Upper lobe of left lung (tissue), 6 donors: ENCODE measurements at regions not wholly inside any gene's neighbourhood (a gene's known extent, or its start where the extent isn't known, plus 50 kb on each side); places are given as distances from the start of the nearest gene placed in this dataset.
"Not testable (repeated sequence)": the region's sequence is repeated elsewhere in the genome, so short reads cannot be mapped to it uniquely, and the experiment has no call there.

ENCODE experiments used
- ATAC-seq, 2 donors: fragments of 200-7000 bp; cut with Tn5 transposase; one replicate each; pipeline ENCODE4 v1.9.1; 2022; ENCODE audit warnings: mild to moderate bottlenecking in 2 of 2, moderate library complexity in 2 of 2; ENCODE audit not compliant: low FRiP score in 2 of 2
- DNase-seq, 2 donors: peaks; one replicate each; pipeline ENCODE4 v3.0.0-alpha.2; 2019 to 2020
- H3K27ac ChIP-seq, 4 donors: fragments of 200-600 bp; sonication (generic); one replicate each; pipeline ENCODE4 v1.5.1; 2016 to 2019
- H3K27me3 ChIP-seq, 4 donors: fragments of 200-600 bp; sonication (generic); one replicate each; pipeline ENCODE4 v1.5.1; 2017 to 2019
- H3K36me3 ChIP-seq, 4 donors: fragments of 200-600 bp; sonication (generic); one replicate each; pipeline ENCODE4 v1.5.1; 2016 to 2019
- H3K4me1 ChIP-seq, 4 donors: fragments of 200-600 bp; sonication (generic); one replicate each; pipeline ENCODE4 v1.5.1; 2018 to 2019
- H3K4me3 ChIP-seq, 4 donors: fragments of 200-600 bp; sonication (generic); one replicate each; pipeline ENCODE4 v1.5.1; 2017 to 2019; ENCODE audit warnings: mild to moderate bottlenecking in 2 of 4, moderate library complexity in 1 of 4
- H3K9me3 ChIP-seq, 4 donors: fragments of 200-600 bp; sonication (generic); one replicate each; pipeline ENCODE4 v1.5.1; 2018 to 2019
- CTCF ChIP-seq, 6 experiments: fragments of 450-650 bp in 4 of 6; fragments of 200-600 bp in 2 of 6; sonication (generic) in 2 of 6; IDR thresholded peaks; one replicate each; pipeline ENCODE4 v1.5.1; 2016 to 2019; ENCODE audit warnings: antibody characterized with exemption in 6 of 6
- EP300 ChIP-seq, 4 donors: sonication (generic); formaldehyde crosslinking; IDR thresholded peaks; one replicate each; pipeline ENCODE4 v1.5.1; 2017; ENCODE audit warnings: antibody characterized with exemption in 4 of 4, control low read depth in 2 of 4
- POLR2A ChIP-seq, 4 donors: fragments of 450-650 bp; IDR thresholded peaks; one replicate each; pipeline ENCODE4 v1.5.1; 2016 to 2017; ENCODE audit warnings: antibody characterized with exemption in 4 of 4, mild to moderate bottlenecking in 2 of 4
- POLR2AphosphoS5 ChIP-seq, 2 donors: sonication (generic); formaldehyde crosslinking; IDR thresholded peaks; one replicate each; pipeline ENCODE4 v1.5.1; 2017; ENCODE audit warnings: antibody characterized with exemption in 2 of 2
- WGBS, 2 donors: methylation state at CpG; one replicate each; pipeline ENCODE4 v1.1.5; 2017 to 2018; 5-methylcytosine and 5-hydroxymethylcytosine counted together
- donor health status: DM: no; HTN: no; CAD: no; lungs with moderate emphysema.
- donor health status: DM: no; HTN: yes; CAD: no; lungs with severe emphysema.

DNA sequence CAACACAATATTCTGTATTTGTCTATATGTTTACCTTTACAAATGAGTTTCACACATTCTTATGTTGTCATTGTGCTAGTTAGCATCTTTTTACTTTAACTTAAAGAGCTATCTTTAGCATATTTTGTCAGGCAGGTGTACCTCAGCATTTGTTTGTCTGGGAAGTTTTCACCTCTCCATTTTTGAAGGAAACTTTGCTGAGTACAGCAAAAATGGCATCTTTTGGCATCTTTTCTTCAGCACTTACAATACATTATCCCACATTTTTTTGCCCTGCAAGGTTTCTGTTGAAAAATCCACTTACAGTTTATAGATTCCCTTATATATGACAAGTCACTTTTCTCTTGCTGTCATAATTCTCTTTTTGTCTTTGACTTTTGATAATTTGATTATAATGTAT lies 171.3 kb upstream of the XIRP2 start:
- no peak for DNase-seq
- Histone ChIP-seq H3K4me3 (no peak overlapping the region), H3K9me3 (no peaks in the 10 kb centered on the region), H3K27ac (no peak overlapping the region), H3K4me1 (no peaks in the 10 kb centered on the region), H3K27me3 (no peaks in the 10 kb centered on the region), H3K36me3 (no peaks in the 10 kb centered on the region)
- ATAC-seq = no peak
- TF ChIP-seq EP300 (IDR thresholded peaks at IDR 0.05) (no peak), CTCF (IDR thresholded peaks at IDR 0.05) (no peak)

- no peaks in the 10 kb centered on the region for H3K9me3 ChIP-seq
- no peaks in the 10 kb centered on the region for H3K27me3 ChIP-seq
- H3K36me3 ChIP-seq = no peaks in the 10 kb centered on the region
- DNase-seq = no peak
- TF ChIP-seq POLR2A (IDR thresholded peaks at IDR 0.05) = no peak
- no peak for TF ChIP-seq CTCF (IDR thresholded peaks at IDR 0.05)
- TF ChIP-seq POLR2AphosphoS5 (IDR thresholded peaks at IDR 0.05) = no peak
- no peak for TF ChIP-seq EP300 (IDR thresholded peaks at IDR 0.05)
- WGBS, 2 donors = 66 to 68% methylated on average over 2 of the region's 2 CpGs
- H3K27ac ChIP-seq = no peak overlapping the region
- ATAC-seq = no peak
- H3K4me3 ChIP-seq = no peak overlapping the region
- H3K4me1 ChIP-seq = no peaks in the 10 kb centered on the region
Measured at GRCh38 chr2:166700079-166700478, 188.2 kb upstream of the XIRP2 start.

GRCh38 chr2:166695154-166695553 lies 193.1 kb upstream of the XIRP2 start:
- 63 to 73% methylated on average over 1 of the region's 1 CpG for WGBS, 2 donors
- H3K4me3 ChIP-seq = no peak overlapping the region
- no peaks in the 10 kb centered on the region for H3K9me3 ChIP-seq
- H3K36me3 ChIP-seq = no peaks in the 10 kb centered on the region
- H3K27ac ChIP-seq = no peak overlapping the region
- TF ChIP-seq CTCF (IDR thresholded peaks at IDR 0.05) = no peak
- TF ChIP-seq POLR2AphosphoS5 (IDR thresholded peaks at IDR 0.05) = no peak
- TF ChIP-seq EP300 (IDR thresholded peaks at IDR 0.05) = no peak
- TF ChIP-seq POLR2A (IDR thresholded peaks at IDR 0.05) = no peak
- DNase-seq (no peak), ATAC-seq (no peak)
- H3K27me3 ChIP-seq = no peaks in the 10 kb centered on the region
- no peaks in the 10 kb centered on the region for H3K4me1 ChIP-seq

- DNase-seq, H3K4me3 ChIP-seq, H3K27me3 ChIP-seq, H3K36me3 ChIP-seq, H3K4me1 ChIP-seq, H3K9me3 ChIP-seq, ATAC-seq, H3K27ac ChIP-seq: not testable (repeated sequence)
- WGBS, 2 donors = 70 to 81% methylated on average over 3 to 4 of the region's 4 CpGs
Measured at GRCh38 chr2:166686057-166686456, 192.0 kb upstream of the SCN7A start.

DNA sequence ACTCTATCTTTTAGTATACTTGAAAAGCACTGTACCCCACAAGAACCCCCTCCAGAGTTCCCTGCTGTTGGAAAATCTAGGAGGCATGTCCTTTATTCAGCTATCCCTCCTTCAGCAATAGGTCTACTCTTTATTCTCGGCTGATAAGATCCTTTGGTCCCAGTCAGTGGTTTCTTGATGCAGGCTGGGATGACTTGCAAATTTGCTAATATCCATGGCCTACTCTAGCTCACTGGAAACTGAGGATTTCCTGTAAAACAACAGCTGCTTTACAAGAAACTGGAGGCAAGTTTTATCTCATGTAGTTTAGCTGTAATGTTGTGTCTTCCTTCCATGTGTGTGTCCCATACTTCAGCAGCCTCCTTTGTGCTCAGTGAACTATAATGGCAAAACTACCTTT lies 183.9 kb upstream of the SCN7A start:
- no peak for DNase-seq
- Histone ChIP-seq H3K36me3 (no peaks in the 10 kb centered on the region), H3K4me1 (no peaks in the 10 kb centered on the region), H3K9me3 (no peaks in the 10 kb centered on the region), H3K27me3 (no peaks in the 10 kb centered on the region), H3K27ac (no peak overlapping the region), H3K4me3 (no peak overlapping the region)
- no peak for TF ChIP-seq POLR2AphosphoS5 (IDR thresholded peaks at IDR 0.05)
- TF ChIP-seq EP300 (IDR thresholded peaks at IDR 0.05) = no peak
- TF ChIP-seq POLR2A (IDR thresholded peaks at IDR 0.05) = no peak
- no peak for TF ChIP-seq CTCF (IDR thresholded peaks at IDR 0.05)
- ATAC-seq = no peak
- 63 to 69% methylated on average over 1 of the region's 1 CpG for WGBS, 2 donors

DNA sequence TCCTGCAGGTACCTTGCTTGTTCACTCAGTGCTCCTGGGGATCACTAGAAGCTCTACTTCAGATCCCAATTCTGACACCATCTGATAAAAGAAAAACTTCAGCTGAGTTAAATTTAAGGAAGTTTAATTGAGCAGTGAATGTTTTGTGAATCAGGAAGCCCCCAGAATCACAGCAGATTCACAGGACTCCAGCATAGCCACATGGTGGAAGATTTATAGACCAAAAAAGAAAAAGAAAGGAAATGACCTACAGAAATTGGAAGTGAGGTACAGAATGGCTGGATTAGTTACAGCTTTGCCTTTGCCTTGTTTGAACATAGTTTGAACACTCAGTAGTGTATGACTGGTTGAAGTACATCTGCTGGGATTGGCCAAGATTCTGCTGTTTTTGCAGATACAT lies 182.7 kb upstream of the SCN7A start:
- H3K9me3 ChIP-seq = no peaks in the 10 kb centered on the region
- H3K27ac ChIP-seq = no peak overlapping the region
- H3K36me3 ChIP-seq = no peaks in the 10 kb centered on the region
- ATAC-seq (no peak), DNase-seq (no peak)
- H3K4me1 ChIP-seq = no peaks in the 10 kb centered on the region
- no peak overlapping the region for H3K4me3 ChIP-seq
- H3K27me3 ChIP-seq = no peaks in the 10 kb centered on the region
- TF ChIP-seq POLR2A (IDR thresholded peaks at IDR 0.05) (no peak), EP300 (IDR thresholded peaks at IDR 0.05) (no peak), CTCF (IDR thresholded peaks at IDR 0.05) (no peak), POLR2AphosphoS5 (IDR thresholded peaks at IDR 0.05) (no peak)
